K562 (cell line): ENCODE measurements at regions not wholly inside any gene's neighbourhood (a gene's known extent, or its start where the extent isn't known, plus 50 kb on each side); places are given as distances from the start of the nearest gene placed in this dataset.

Source experiments
- BHLHE40 ChIP-seq: IDR thresholded peaks from 2 replicates; pipeline ENCODE4 v1.6.1; 2011; ENCODE audit warnings: low read length, improper control_type of control experiment
- CREM ChIP-seq: IDR thresholded peaks from 2 replicates; pipeline ENCODE4 v1.6.1; 2014; ENCODE audit warnings: antibody characterized with exemption, low read depth
- EGR1 ChIP-seq: fragments of 450-650 bp; conservative IDR thresholded peaks from 2 replicates; pipeline ENCODE4 v1.6.1; 2017; ENCODE audit warnings: mild to moderate bottlenecking
- EZH2 ChIP-seq: IDR thresholded peaks from 2 replicates; pipeline ENCODE4 v1.6.1; 2012; ENCODE audit warnings: low read depth, mild to moderate bottlenecking, inconsistent platforms, low read length, borderline replicate concordance
- POLR2AphosphoS5 ChIP-seq: IDR thresholded peaks from 2 replicates; pipeline ENCODE4 v1.6.1; 2011; ENCODE audit warnings: mild to moderate bottlenecking, low read depth, low read length, moderate library complexity; ENCODE audit not compliant: control insufficient read depth, insufficient read depth
- TAF15 ChIP-seq: fragments of 200-400 bp; formaldehyde crosslinking; IDR thresholded peaks from 2 replicates; pipeline ENCODE4 v1.6.1; 2017; ENCODE audit warnings: mild to moderate bottlenecking, low read depth, low read length, moderate library complexity
- TCF15 ChIP-seq: fragments of 250-450 bp; sonication (Bioruptor Pico); IDR thresholded peaks from 2 replicates; pipeline ENCODE4 v1.8.0; 2022; ENCODE audit warnings: moderate library complexity, mild to moderate bottlenecking, inconsistent platforms
- THRB ChIP-seq: fragments of 450-650 bp; formaldehyde crosslinking; conservative IDR thresholded peaks from 2 replicates; pipeline ENCODE4 v1.4.0; 2022; ENCODE audit warnings: mild to moderate bottlenecking, missing genetic modification characterization
- ZNF24 ChIP-seq: fragments of 450-650 bp; IDR thresholded peaks from 2 replicates; pipeline ENCODE4 v1.6.1; 2016
- TF ChIP-seq, protein P1 (sequence below): sonication (generic); formaldehyde crosslinking; IDR thresholded peaks from 2 replicates; pipeline ENCODE4 v1.8.0; 2022; ENCODE audit warnings: mild to moderate bottlenecking, missing genetic modification reagents, borderline replicate concordance
- TF ChIP-seq, protein P2 (sequence below), 3 experiments: IDR thresholded peaks in 2 of 3; conservative IDR thresholded peaks in 1 of 3; 2 replicates each; pipeline ENCODE4 v1.5.1; 2011 to 2012; ENCODE audit warnings: low read length in 3 of 3, mild to moderate bottlenecking in 3 of 3, control low read depth in 2 of 3, improper control_type of control experiment in 1 of 3, inconsistent platforms in 1 of 3, low read depth in 1 of 3, mixed read lengths in 1 of 3, moderate library complexity in 1 of 3; ENCODE audit not compliant: insufficient read depth in 2 of 3
- TF ChIP-seq, protein P3 (sequence below), 2 experiments: fragments of 450-650 bp in 1 of 2; sonication (generic) in 1 of 2; formaldehyde crosslinking in 1 of 2; IDR thresholded peaks in 1 of 2; conservative IDR thresholded peaks in 1 of 2; 2 replicates each; pipeline versions ENCODE4 v1.6.1 to v1.8.1; 2016 to 2023; ENCODE audit warnings: mild to moderate bottlenecking in 2 of 2, moderate library complexity in 2 of 2, inconsistent platforms in 1 of 2, missing genetic modification reagents in 1 of 2

GRCh38 chr10:44058259-44058658, 326.6 kb downstream of the CXCL12 start:
- TF ChIP-seq BHLHE40 (no peak), TCF15 (CRISPR knock-in tag) (no peak), POLR2AphosphoS5 (no peak), THRB (CRISPR knock-in tag) (no peak), TAF15 (no peak), EGR1 (no peak), ZNF24 (no peak), CREM (no peak), EZH2 (no peak)
- TF ChIP-seq, protein P1, sequence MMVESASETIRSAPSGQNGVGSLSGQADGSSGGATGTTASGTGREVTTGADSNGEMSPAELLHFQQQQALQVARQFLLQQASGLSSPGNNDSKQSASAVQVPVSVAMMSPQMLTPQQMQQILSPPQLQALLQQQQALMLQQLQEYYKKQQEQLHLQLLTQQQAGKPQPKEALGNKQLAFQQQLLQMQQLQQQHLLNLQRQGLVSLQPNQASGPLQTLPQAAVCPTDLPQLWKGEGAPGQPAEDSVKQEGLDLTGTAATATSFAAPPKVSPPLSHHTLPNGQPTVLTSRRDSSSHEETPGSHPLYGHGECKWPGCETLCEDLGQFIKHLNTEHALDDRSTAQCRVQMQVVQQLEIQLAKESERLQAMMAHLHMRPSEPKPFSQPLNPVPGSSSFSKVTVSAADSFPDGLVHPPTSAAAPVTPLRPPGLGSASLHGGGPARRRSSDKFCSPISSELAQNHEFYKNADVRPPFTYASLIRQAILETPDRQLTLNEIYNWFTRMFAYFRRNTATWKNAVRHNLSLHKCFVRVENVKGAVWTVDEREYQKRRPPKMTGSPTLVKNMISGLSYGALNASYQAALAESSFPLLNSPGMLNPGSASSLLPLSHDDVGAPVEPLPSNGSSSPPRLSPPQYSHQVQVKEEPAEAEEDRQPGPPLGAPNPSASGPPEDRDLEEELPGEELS (CRISPR knock-in tag), result no peak
- TF ChIP-seq, protein P2, sequence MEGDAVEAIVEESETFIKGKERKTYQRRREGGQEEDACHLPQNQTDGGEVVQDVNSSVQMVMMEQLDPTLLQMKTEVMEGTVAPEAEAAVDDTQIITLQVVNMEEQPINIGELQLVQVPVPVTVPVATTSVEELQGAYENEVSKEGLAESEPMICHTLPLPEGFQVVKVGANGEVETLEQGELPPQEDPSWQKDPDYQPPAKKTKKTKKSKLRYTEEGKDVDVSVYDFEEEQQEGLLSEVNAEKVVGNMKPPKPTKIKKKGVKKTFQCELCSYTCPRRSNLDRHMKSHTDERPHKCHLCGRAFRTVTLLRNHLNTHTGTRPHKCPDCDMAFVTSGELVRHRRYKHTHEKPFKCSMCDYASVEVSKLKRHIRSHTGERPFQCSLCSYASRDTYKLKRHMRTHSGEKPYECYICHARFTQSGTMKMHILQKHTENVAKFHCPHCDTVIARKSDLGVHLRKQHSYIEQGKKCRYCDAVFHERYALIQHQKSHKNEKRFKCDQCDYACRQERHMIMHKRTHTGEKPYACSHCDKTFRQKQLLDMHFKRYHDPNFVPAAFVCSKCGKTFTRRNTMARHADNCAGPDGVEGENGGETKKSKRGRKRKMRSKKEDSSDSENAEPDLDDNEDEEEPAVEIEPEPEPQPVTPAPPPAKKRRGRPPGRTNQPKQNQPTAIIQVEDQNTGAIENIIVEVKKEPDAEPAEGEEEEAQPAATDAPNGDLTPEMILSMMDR (IDR thresholded peaks at IDR 0.05 in 2 of 3, conservative IDR thresholded peaks at IDR 0.05 in 1 of 3; ENCODE audit: insufficient read depth in 2 of 3, low read depth in 1 of 3, low read length in 3 of 3), result no peak
- TF ChIP-seq, protein P3, sequence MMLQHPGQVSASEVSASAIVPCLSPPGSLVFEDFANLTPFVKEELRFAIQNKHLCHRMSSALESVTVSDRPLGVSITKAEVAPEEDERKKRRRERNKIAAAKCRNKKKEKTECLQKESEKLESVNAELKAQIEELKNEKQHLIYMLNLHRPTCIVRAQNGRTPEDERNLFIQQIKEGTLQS (IDR thresholded peaks at IDR 0.05), result no peak
- TF ChIP-seq, protein P3 (CRISPR knock-in tag; conservative IDR thresholded peaks at IDR 0.05), result no peak
